Osteoblast (primary cell): ENCODE measurements at regions not wholly inside any gene's neighbourhood (a gene's known extent, or its start where the extent isn't known, plus 50 kb on each side); places are given as distances from the start of the nearest gene placed in this dataset.

ENCODE experiments used
- DNase-seq: peaks from one replicate; pipeline ENCODE4 v3.0.0; 2011; ENCODE audit warnings: low spot score, mixed read lengths; ENCODE audit not compliant: insufficient read length; ENCODE audit errors: missing footprints
- H2AFZ ChIP-seq: 2 replicates; pipeline ENCODE4 v1.6.0; 2011; ENCODE audit warnings: mild to moderate bottlenecking, low read length
- H3K27ac ChIP-seq: 2 replicates; pipeline ENCODE4 v1.5.1; 2011; ENCODE audit warnings: mild to moderate bottlenecking, low read depth, low read length, moderate library complexity
- H3K27me3 ChIP-seq: 2 replicates; pipeline ENCODE4 v1.6.0; 2012; ENCODE audit warnings: mild to moderate bottlenecking, control low read depth, inconsistent platforms, low read length, moderate library complexity; ENCODE audit not compliant: insufficient read depth
- H3K36me3 ChIP-seq: 2 replicates; pipeline ENCODE4 v1.5.1; 2011; ENCODE audit warnings: mild to moderate bottlenecking, low read length, control low read depth, moderate library complexity; ENCODE audit not compliant: insufficient read depth
- H3K4me1 ChIP-seq: 2 replicates; pipeline ENCODE4 v1.5.1; 2011; ENCODE audit warnings: mild to moderate bottlenecking, low read length, control low read depth, moderate library complexity; ENCODE audit not compliant: insufficient read depth
- H3K4me2 ChIP-seq: 2 replicates; pipeline ENCODE4 v1.6.0; 2011; ENCODE audit warnings: mild to moderate bottlenecking, low read length; ENCODE audit not compliant: insufficient read depth
- H3K4me3 ChIP-seq: fragments of 200-600 bp; sonication (generic); 3 replicates; pipeline ENCODE4 v1.5.1; 2012; ENCODE audit warnings: mild to moderate bottlenecking, low read length, inconsistent platforms; ENCODE audit not compliant: insufficient read depth
- H3K79me2 ChIP-seq: 2 replicates; pipeline ENCODE4 v1.6.0; 2012; ENCODE audit warnings: mild to moderate bottlenecking, low read length, control low read depth, inconsistent platforms; ENCODE audit not compliant: insufficient read depth
- H3K9me3 ChIP-seq: 2 replicates; pipeline ENCODE4 v1.5.1; 2011; ENCODE audit warnings: low read depth, low read length, control low read depth
- H4K20me1 ChIP-seq: 2 replicates; pipeline ENCODE4 v1.6.0; 2012; ENCODE audit warnings: mild to moderate bottlenecking, low read length, control low read depth; ENCODE audit not compliant: insufficient read depth
- TF ChIP-seq, protein P1 (sequence below): IDR thresholded peaks from 2 replicates; pipeline ENCODE4 v1.5.1; 2011; ENCODE audit warnings: mild to moderate bottlenecking, low read depth, low read length, moderate library complexity; ENCODE audit errors: extremely low read depth

DNA sequence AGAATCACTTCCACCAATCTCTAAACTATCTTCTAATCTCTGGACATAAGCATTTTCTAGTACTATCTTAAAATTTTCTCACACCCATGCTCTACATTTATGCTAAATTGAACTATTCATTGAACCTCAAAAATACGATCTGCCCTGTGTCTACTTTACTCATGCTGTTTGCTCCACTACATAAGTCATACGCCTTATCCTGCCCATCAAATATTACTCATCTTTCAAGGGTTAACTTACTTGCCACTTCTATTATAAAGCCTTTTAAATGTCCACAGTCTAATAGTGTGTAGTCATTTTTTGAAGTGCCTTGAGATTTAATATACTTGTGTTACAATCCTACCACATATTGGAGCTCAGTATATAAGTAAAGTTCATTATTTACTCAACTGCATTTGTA, 727.7 kb upstream of the SLIT2 start:
- DNase-seq: no peak

DNA sequence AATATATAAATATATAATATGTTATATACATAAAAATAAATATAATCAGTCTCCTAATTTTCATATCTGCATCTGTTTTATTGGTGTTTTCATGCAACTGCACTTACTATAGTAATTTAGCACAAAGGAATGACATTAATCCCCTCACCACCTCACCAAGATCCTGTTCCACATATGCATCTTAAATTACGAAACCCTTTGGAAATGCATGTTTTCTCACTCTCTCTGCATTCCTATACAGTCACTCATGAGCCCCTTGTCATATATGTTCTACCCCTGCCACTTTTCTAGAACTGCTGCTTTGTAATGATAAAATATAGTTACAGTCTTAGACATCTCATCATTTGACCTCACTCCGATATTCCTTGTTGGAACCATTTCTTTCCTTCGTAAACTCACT, 728.7 kb upstream of the SLIT2 start:
- Histone ChIP-seq H4K20me1 (no peaks in the 10 kb centered on the region), H3K79me2 (no peaks in the 10 kb centered on the region), H3K27me3 (no peaks in the 10 kb centered on the region), H3K4me1 (no peaks in the 10 kb centered on the region), H3K4me3 (no peak overlapping the region), H2AFZ (no peak overlapping the region), H3K27ac (no peak overlapping the region), H3K4me2 (no peak overlapping the region), H3K9me3 (no peaks in the 10 kb centered on the region), H3K36me3 (no peaks in the 10 kb centered on the region)
- DNase-seq: no peak
- TF ChIP-seq, protein P1, sequence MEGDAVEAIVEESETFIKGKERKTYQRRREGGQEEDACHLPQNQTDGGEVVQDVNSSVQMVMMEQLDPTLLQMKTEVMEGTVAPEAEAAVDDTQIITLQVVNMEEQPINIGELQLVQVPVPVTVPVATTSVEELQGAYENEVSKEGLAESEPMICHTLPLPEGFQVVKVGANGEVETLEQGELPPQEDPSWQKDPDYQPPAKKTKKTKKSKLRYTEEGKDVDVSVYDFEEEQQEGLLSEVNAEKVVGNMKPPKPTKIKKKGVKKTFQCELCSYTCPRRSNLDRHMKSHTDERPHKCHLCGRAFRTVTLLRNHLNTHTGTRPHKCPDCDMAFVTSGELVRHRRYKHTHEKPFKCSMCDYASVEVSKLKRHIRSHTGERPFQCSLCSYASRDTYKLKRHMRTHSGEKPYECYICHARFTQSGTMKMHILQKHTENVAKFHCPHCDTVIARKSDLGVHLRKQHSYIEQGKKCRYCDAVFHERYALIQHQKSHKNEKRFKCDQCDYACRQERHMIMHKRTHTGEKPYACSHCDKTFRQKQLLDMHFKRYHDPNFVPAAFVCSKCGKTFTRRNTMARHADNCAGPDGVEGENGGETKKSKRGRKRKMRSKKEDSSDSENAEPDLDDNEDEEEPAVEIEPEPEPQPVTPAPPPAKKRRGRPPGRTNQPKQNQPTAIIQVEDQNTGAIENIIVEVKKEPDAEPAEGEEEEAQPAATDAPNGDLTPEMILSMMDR: no peak

More for the DNA sequence above, 727.7 kb upstream of the SLIT2 start:
- H2AFZ ChIP-seq: no peak overlapping the region
- H3K27ac ChIP-seq: no peak overlapping the region
- no peaks in the 10 kb centered on the region for H3K27me3 ChIP-seq
- no peaks in the 10 kb centered on the region for H3K4me1 ChIP-seq
- H3K4me2 ChIP-seq: no peak overlapping the region
- H3K4me3 ChIP-seq: no peak overlapping the region
- no peaks in the 10 kb centered on the region for H3K36me3 ChIP-seq
- no peaks in the 10 kb centered on the region for H4K20me1 ChIP-seq
- TF ChIP-seq, protein P1: no peak
- H3K79me2 ChIP-seq: no peaks in the 10 kb centered on the region
- H3K9me3 ChIP-seq: no peaks in the 10 kb centered on the region

DNA sequence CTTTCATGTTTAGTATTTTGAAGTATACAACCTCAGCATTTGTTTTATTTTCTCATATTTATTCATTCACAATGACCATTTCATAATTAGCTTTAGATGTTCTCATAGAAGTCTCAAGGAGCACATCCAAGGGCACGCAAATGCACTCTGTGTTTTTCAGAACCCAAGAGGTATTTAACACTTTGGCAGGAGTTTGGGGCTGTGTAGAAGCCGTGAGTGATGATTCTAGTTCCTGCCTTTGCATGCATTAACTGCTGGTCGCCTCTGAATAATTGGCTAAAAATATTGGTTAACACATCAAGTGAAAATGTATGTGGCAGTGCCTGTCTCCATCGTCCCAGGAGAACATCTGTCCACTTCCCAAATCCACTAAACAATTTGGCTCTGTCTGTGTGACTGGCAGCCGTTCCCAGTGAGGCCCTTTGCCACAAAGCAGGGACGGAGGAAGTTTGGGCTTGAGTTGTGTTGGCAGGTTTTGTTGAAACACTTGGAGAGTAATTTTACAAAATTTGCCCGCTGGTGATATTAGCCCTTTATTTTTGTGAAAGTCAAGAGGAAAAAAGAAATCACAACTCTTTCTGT, 730.7 kb upstream of the SLIT2 start:
- Histone ChIP-seq H3K4me2 (no peak overlapping the region), H3K4me3 (no peak overlapping the region), H3K27me3 (no peaks in the 10 kb centered on the region), H3K79me2 (no peaks in the 10 kb centered on the region), H3K9me3 (no peaks in the 10 kb centered on the region), H3K36me3 (no peaks in the 10 kb centered on the region), H3K4me1 (no peaks in the 10 kb centered on the region), H2AFZ (peak overlapping the region; percentile 79), H3K27ac (no peak overlapping the region), H4K20me1 (no peaks in the 10 kb centered on the region)
- TF ChIP-seq, protein P1: no peak
- DNase-seq: no peak

DNA sequence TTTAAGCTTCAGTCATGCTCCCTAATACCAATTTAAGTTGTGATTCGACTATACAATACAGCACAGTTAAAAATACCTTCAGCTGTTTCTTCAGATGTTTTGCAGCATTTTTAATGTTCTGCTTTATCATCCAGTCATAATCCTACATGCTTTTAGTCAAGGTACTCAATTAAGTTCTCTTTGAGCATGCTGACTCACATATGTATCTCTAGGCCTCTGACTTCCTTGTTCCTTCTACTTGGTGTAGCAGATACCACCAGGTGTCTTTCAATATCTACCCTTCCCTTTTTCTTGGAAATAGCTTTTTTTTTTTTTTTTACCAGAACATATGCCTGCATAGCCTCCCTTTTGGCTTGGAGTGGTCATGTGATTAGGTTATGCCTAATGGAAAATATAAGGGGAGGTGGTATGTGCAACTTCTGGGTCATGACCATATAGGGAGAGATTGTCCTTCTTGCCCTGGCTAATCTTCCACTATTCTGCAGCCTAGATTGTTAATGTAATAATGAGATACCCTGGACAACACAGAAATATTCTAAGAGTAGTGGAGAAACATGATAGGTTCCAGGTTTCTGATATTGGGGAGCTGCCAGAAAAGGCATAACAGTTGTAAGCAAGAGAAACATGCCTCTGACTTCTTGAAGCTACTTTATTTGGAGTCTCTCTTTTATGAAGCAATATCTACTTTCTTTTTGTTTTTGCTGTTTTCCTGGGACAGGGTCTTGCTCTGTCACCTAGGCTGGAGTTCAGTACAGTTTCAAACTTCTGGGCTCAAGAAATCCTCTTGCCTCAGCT, 737.2 kb upstream of the SLIT2 start:
- TF ChIP-seq, protein P1: no peak
- H3K27me3 ChIP-seq: no peaks in the 10 kb centered on the region
- H3K4me3 ChIP-seq: no peak overlapping the region
- H3K4me2 ChIP-seq: no peak overlapping the region
- no peaks in the 10 kb centered on the region for H3K79me2 ChIP-seq
- no peaks in the 10 kb centered on the region for H4K20me1 ChIP-seq
- no peaks in the 10 kb centered on the region for H3K9me3 ChIP-seq
- no peak for DNase-seq
- H3K27ac ChIP-seq: no peak overlapping the region
- H2AFZ ChIP-seq: no peak overlapping the region
- H3K36me3 ChIP-seq: no peaks in the 10 kb centered on the region
- H3K4me1 ChIP-seq: no peaks in the 10 kb centered on the region
